ENCODE measurements at regions not wholly inside any gene's neighbourhood (a gene's known extent, or its start where the extent isn't known, plus 50 kb on each side); places are given as distances from the start of the nearest gene placed in this dataset.

DNA sequence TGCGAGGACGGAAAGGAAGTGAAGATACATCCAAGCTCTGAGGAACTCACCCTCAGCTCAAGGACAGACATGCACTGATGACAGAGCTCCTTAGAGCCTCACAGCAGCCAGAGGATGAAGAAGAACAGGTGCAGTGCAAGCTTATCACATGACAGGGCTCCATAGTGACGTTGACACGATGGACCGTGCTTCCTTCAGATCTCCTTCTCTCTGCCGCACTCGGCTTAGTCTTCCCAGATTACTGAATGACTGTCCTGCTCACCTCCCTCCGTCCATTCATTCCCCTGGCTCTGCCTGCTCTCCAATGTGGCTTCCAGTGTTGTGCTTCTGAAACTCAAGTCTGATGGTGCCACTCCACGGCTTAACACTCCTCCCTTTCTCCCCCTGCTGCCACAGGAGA lies 161.5 kb upstream of the PFKP start:
- TF ChIP-seq POLR2A (IDR thresholded peaks at IDR 0.05): no peak
- TF ChIP-seq, protein P1, sequence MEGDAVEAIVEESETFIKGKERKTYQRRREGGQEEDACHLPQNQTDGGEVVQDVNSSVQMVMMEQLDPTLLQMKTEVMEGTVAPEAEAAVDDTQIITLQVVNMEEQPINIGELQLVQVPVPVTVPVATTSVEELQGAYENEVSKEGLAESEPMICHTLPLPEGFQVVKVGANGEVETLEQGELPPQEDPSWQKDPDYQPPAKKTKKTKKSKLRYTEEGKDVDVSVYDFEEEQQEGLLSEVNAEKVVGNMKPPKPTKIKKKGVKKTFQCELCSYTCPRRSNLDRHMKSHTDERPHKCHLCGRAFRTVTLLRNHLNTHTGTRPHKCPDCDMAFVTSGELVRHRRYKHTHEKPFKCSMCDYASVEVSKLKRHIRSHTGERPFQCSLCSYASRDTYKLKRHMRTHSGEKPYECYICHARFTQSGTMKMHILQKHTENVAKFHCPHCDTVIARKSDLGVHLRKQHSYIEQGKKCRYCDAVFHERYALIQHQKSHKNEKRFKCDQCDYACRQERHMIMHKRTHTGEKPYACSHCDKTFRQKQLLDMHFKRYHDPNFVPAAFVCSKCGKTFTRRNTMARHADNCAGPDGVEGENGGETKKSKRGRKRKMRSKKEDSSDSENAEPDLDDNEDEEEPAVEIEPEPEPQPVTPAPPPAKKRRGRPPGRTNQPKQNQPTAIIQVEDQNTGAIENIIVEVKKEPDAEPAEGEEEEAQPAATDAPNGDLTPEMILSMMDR (IDR thresholded peaks at IDR 0.05): no peak
